OCI-LY7 (cell line): ENCODE measurements at regions not wholly inside any gene's neighbourhood (a gene's known extent, or its start where the extent isn't known, plus 50 kb on each side); places are given as distances from the start of the nearest gene placed in this dataset.

Experiments used
- BruUV-seq: library from RNA; stranded (reverse); fragments of 400-500 nt; replicated peaks from 2 replicates; lab custom pipeline; 2021; lab: Mats Ljungman, UMichigan
- CTCF ChIA-PET: fragments of 300-600 bp; sonication (Branson Sonifier 250); formaldehyde crosslinking; loops from one replicate; lab custom pipeline; 2022; ENCODE audit warnings: antibody characterized with exemption; ENCODE audit not compliant: unreplicated experiment; lab: Charles Lee
- POLR2A ChIA-PET: fragments of 300-600 bp; sonication (Branson Sonifier 250); formaldehyde crosslinking; loops from one replicate; lab custom pipeline; 2022; ENCODE audit warnings: antibody characterized with exemption; lab: Charles Lee
- DNase-seq: peaks from one replicate; pipeline ENCODE4 v3.0.0-alpha.2; 2015; ENCODE audit warnings: low spot score
- H2AFZ ChIP-seq: fragments of 200-600 bp; sonication (generic), shearing (Covaris generic); 2 replicates; pipeline ENCODE4 v1.6.1; 2014; ENCODE audit warnings: mild to moderate bottlenecking, antibody characterized with exemption, low read length, moderate library complexity
- H3K27ac ChIP-seq: fragments of 200-600 bp; sonication (generic); 2 replicates; pipeline ENCODE4 v1.5.1; 2014; ENCODE audit warnings: mixed run types, low read depth, mild to moderate bottlenecking, moderate library complexity, low read length, inconsistent platforms; ENCODE audit not compliant: poor library complexity, severe bottlenecking
- H3K36me3 ChIP-seq: fragments of 200-600 bp; sonication (generic); 2 replicates; pipeline ENCODE4 v1.6.1; 2014; ENCODE audit warnings: mild to moderate bottlenecking, antibody characterized with exemption, low read length, moderate library complexity, mixed read lengths; ENCODE audit not compliant: insufficient read depth
- H3K4me1 ChIP-seq: fragments of 200-600 bp; sonication (generic); 2 replicates; pipeline ENCODE4 v1.5.1; 2014; ENCODE audit warnings: mild to moderate bottlenecking, low read length; ENCODE audit not compliant: insufficient read depth, poor library complexity, severe bottlenecking
- H3K4me2 ChIP-seq: fragments of 200-600 bp; sonication (generic); 2 replicates; pipeline ENCODE4 v1.6.1; 2014; ENCODE audit warnings: mild to moderate bottlenecking, low read length
- H3K4me3 ChIP-seq: fragments of 200-600 bp; sonication (generic); 2 replicates; pipeline ENCODE4 v1.5.1; 2014; ENCODE audit warnings: mild to moderate bottlenecking, low read depth, low read length; ENCODE audit not compliant: poor library complexity, severe bottlenecking
- H3K79me2 ChIP-seq: fragments of 200-600 bp; sonication (generic); 2 replicates; pipeline ENCODE4 v1.6.1; 2016; ENCODE audit warnings: low read depth, mild to moderate bottlenecking, low read length, moderate library complexity, mixed read lengths; ENCODE audit not compliant: insufficient read depth
- H3K9me2 ChIP-seq: fragments of 200-600 bp; sonication (generic); 2 replicates; pipeline ENCODE4 v1.6.1; 2016; ENCODE audit warnings: mild to moderate bottlenecking, low read length, mixed read lengths; ENCODE audit not compliant: insufficient read depth
- H3K9me3 ChIP-seq: fragments of 200-600 bp; sonication (generic); 2 replicates; pipeline ENCODE4 v1.6.1; 2014; ENCODE audit warnings: mild to moderate bottlenecking, mixed run types, low read length, mixed read lengths
- H4K20me1 ChIP-seq: fragments of 200-600 bp; sonication (generic); 2 replicates; pipeline ENCODE4 v1.6.1; 2014; ENCODE audit warnings: mild to moderate bottlenecking, antibody characterized with exemption, low read length, moderate library complexity, mixed read lengths; ENCODE audit not compliant: insufficient read depth
- EZH2phosphoT487 ChIP-seq: fragments of 200-600 bp; sonication (generic); IDR thresholded peaks from 2 replicates; pipeline ENCODE4 v1.6.1; 2018; ENCODE audit warnings: low read depth, borderline replicate concordance, mild to moderate bottlenecking, mixed run types, antibody characterized with exemption, low read length, moderate library complexity, mixed read lengths
- intact Hi-C: fragments of 100-400 bp; cut with micrococcal nuclease; formaldehyde crosslinking; loops from one replicate; pipeline ENCODE4 v1.10.0; 2022; ENCODE audit not compliant: unreplicated experiment
- TF ChIP-seq, protein P1 (sequence below): fragments of 200-600 bp; sonication (generic); conservative IDR thresholded peaks from 2 replicates; pipeline ENCODE4 v1.5.1; 2014; ENCODE audit warnings: mild to moderate bottlenecking, antibody characterized with exemption, low read length, moderate library complexity, mixed read lengths

DNA sequence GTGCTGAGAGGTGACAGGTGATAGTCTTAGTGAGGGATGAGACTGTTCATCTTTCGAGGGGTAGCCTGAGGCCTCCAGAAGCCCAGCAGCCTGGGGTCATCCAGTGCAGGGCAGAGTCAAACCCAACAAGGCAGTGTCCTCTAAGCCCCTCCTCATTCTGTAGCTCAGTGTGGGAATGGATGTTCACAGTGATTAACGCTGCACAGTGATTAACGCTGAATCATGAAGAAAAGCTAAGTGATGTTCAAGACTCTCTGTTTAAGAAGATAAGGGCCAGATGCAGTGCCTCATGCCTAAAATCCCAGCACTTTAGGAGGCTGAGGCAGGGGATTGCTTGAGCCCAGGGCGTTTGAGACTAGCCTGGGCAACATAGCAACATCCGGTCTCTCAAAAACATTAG is 56.3 kb upstream of the LAPTM4A start:
- intact Hi-C loops, result no loop called here
- ChIA-PET POLR2A (interaction anchor here (0.6 kb wide), 3 partner anchors 11 to 1630 kb away, joined by 3 to 4 read pairs (median 3); no protein-coding TSS in a partner anchor), CTCF (interaction anchor here (0.6 kb wide), 1 partner anchor 68 kb away, joined by 4 read pairs; no protein-coding TSS in a partner anchor)
- H3K9me3 ChIP-seq, result no peaks in the 10 kb centered on the region
- H2AFZ ChIP-seq, result no peak overlapping the region
- H3K36me3 ChIP-seq, result no peaks in the 10 kb centered on the region
- no peaks in the 10 kb centered on the region for H3K9me2 ChIP-seq
- H3K4me1 ChIP-seq, result no peaks in the 10 kb centered on the region
- H4K20me1 ChIP-seq, result no peaks in the 10 kb centered on the region
- no peak overlapping the region for H3K4me3 ChIP-seq
- no peak overlapping the region for H3K27ac ChIP-seq
- DNase-seq, result no peak
- H3K79me2 ChIP-seq, result no peaks in the 10 kb centered on the region
- no TSS peak for BruUV-seq
- H3K4me2 ChIP-seq, result no peak overlapping the region
- TF ChIP-seq, protein P1, sequence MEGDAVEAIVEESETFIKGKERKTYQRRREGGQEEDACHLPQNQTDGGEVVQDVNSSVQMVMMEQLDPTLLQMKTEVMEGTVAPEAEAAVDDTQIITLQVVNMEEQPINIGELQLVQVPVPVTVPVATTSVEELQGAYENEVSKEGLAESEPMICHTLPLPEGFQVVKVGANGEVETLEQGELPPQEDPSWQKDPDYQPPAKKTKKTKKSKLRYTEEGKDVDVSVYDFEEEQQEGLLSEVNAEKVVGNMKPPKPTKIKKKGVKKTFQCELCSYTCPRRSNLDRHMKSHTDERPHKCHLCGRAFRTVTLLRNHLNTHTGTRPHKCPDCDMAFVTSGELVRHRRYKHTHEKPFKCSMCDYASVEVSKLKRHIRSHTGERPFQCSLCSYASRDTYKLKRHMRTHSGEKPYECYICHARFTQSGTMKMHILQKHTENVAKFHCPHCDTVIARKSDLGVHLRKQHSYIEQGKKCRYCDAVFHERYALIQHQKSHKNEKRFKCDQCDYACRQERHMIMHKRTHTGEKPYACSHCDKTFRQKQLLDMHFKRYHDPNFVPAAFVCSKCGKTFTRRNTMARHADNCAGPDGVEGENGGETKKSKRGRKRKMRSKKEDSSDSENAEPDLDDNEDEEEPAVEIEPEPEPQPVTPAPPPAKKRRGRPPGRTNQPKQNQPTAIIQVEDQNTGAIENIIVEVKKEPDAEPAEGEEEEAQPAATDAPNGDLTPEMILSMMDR, result no peak
- no peak for TF ChIP-seq EZH2phosphoT487

DNA sequence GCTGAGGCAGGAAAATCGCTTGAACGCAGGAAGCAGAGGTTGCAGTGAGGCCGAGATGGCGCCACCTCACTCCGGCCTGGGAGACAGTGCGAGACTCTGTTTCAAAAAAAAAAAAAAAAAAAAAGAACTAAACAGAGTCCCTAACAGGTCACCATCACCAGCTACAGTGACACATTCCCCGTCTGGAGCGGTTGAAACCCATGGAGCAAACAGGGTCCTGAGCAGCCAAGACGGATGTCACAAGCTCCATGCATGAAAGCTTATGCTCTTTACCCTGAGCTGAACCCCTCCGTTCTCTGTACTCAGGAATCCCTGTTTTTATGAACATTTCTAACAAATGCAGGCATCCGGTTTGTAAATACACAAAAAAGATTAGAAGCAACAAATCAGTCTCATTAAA is 55.9 kb upstream of the LAPTM4A start:
- DNase-seq, result no peak
- Histone ChIP-seq H3K4me1 (no peaks in the 10 kb centered on the region), H3K36me3 (no peaks in the 10 kb centered on the region), H3K9me3 (no peaks in the 10 kb centered on the region), H3K4me3 (no peak overlapping the region), H3K4me2 (no peak overlapping the region), H4K20me1 (no peaks in the 10 kb centered on the region), H3K9me2 (no peaks in the 10 kb centered on the region), H3K27ac (no peak overlapping the region), H2AFZ (no peak overlapping the region), H3K79me2 (no peaks in the 10 kb centered on the region)
- BruUV-seq, result no TSS peak
- intact Hi-C loops, result no loop called here
- TF ChIP-seq EZH2phosphoT487, result no peak
- TF ChIP-seq, protein P1, result no peak
- CTCF ChIA-PET, result interaction anchor here (0.6 kb wide), 1 partner anchor 69 kb away, joined by 4 read pairs; no protein-coding TSS in a partner anchor
- POLR2A ChIA-PET, result interaction anchor here (0.6 to 0.7 kb wide), 3 partner anchors 12 to 351 kb away, joined by 3 read pairs; no protein-coding TSS in a partner anchor

DNA sequence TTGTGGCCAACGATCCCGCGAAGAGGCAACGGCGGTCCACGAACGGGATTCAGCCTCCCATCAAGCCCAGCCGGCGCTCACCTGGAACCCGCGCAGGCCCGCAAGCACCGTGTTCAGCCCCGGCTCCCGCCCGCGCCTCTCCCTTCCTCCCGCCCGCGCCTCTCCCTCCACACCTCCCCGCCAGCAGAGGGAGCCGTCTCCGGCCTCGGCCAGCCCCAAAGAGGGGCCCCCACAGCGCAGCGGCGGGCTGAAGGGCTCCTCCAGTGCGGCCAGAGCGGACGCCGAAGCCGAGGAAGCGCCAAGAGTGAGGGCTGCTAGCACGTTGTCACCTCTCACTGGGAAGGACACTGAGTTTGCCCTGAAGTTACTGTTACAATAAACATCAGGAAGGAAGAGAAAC is 55.3 kb upstream of the LAPTM4A start:
- intact Hi-C loops, result no loop called here
- Histone ChIP-seq H3K27ac (no peak overlapping the region), H4K20me1 (no peaks in the 10 kb centered on the region), H3K4me2 (no peak overlapping the region), H3K79me2 (no peaks in the 10 kb centered on the region), H2AFZ (no peak overlapping the region), H3K36me3 (no peaks in the 10 kb centered on the region), H3K9me3 (0 out of 2 replicates have a peak, but pooled peaks cover 6% of the 10 kb centered on the region), H3K4me1 (no peaks in the 10 kb centered on the region), H3K4me3 (no peak overlapping the region), H3K9me2 (no peaks in the 10 kb centered on the region)
- TF ChIP-seq, protein P1, result no peak
- no peak for TF ChIP-seq EZH2phosphoT487
- BruUV-seq, result no TSS peak
- CTCF ChIA-PET, result no interaction called here
- POLR2A ChIA-PET, result interaction anchor here (0.6 to 0.7 kb wide), 2 partner anchors 108 to 352 kb away, joined by 3 read pairs; no protein-coding TSS in a partner anchor
- no peak for DNase-seq
